ENCODE measurements at regions not wholly inside any gene's neighbourhood (a gene's known extent, or its start where the extent isn't known, plus 50 kb on each side); places are given as distances from the start of the nearest gene placed in this dataset.

DNA sequence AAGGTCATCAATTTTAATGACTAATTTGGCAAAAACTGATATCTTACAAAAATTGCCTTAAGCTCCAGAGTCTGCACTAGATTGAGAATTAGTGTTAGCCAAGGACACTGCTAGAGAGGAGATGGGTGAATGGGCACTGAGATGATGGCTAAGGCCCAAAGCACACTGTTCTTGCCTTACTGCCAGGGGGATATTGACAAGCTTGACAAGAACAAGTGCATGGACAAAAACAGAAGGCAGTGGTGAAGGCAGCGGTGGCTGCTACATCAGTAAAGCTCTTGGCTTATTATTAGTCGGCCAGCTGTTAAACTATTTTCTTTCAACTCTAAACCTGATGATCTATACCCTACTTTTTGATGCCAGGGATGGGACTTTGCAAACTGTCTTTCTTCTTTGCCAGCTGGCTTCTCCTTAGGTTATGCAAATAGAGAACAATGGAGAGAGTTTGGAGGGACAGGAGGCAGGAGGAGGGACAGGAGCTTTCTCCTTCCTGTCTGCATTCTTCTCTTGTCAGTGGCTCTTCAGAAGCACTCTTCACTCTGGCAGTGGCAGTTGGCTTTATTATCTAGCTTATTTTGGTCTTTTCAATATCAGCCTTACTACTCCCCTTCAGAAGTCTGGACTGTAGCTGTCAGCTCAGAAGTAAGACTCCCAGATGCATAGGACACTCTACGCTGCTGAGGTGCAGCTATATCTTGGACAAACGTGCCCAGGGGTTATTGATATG, 853.5 kb upstream of the TMPRSS15 start:
- Histone ChIP-seq H3K4me2 (ENCODE audit: insufficient read depth, low read length) (no peak overlapping the region), H3K9ac (ENCODE audit: insufficient read depth in 1 of 2, low read depth in 2 of 2, low read length in 2 of 2) (no peak overlapping the region), H3K36me3 (ENCODE audit: control insufficient read depth, insufficient read depth, low read length) (no peaks in the 10 kb centered on the region), H3K79me2 (ENCODE audit: control insufficient read depth, insufficient read depth, low read length) (no peaks in the 10 kb centered on the region), H4K20me1 (replicated peaks; ENCODE audit: control insufficient read depth, insufficient read depth, low read length) (no peaks in the 10 kb centered on the region), H3K4me3 (no peak overlapping the region), H3K9me3 (replicated peaks; ENCODE audit: control insufficient read depth, insufficient read depth, low read depth, low read length) (no peaks in the 10 kb centered on the region; the same call in 1 of the 2 replicates), H3K27ac (ENCODE audit: extremely low read depth, low read depth, low read length) (no peak overlapping the region), H2AFZ (ENCODE audit: low read depth, low read length) (no peak overlapping the region), H3K9me1 (ENCODE audit: control insufficient read depth, insufficient read depth, low read length) (no peaks in the 10 kb centered on the region), H3K27me3 (ENCODE audit: control insufficient read depth in 2 of 2, insufficient read depth in 2 of 2, low read length in 2 of 2) (no peaks in the 10 kb centered on the region), H3K4me1 (replicated peaks in 1 of 2; ENCODE audit: control insufficient read depth in 2 of 2, insufficient read depth in 2 of 2, low read length in 2 of 2) (no peaks in the 10 kb centered on the region)
- ATAC-seq (no peak), FAIRE-seq (no peak), DNase-seq (ENCODE audit: extremely low read depth in 1 of 4, low spot score in 3 of 4) (no peak)
- TF ChIP-seq RHOXF2B (CRISPR knock-in tag; conservative IDR thresholded peaks at IDR 0.05) (no peak), TOE1 (IDR thresholded peaks at IDR 0.05; ENCODE audit: borderline replicate concordance) (no peak), TOE1 (CRISPR knock-in tag; IDR thresholded peaks at IDR 0.05; ENCODE audit: borderline replicate concordance, low read depth) (no peak), HDAC6 (IDR thresholded peaks at IDR 0.05; ENCODE audit: low read depth, low read length) (no peak), FOXM1 (IDR thresholded peaks at IDR 0.05; ENCODE audit: low read depth) (no peak), FOXM1 (CRISPR knock-in tag; IDR thresholded peaks at IDR 0.05; ENCODE audit: low read depth) (no peak), SIN3A (IDR thresholded peaks at IDR 0.05; ENCODE audit: borderline replicate concordance in 2 of 2, control insufficient read depth in 1 of 2, low read depth in 2 of 2, low read length in 2 of 2) (no peak)
- TF ChIP-seq, protein P1, sequence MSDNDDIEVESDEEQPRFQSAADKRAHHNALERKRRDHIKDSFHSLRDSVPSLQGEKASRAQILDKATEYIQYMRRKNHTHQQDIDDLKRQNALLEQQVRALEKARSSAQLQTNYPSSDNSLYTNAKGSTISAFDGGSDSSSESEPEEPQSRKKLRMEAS (CRISPR knock-in tag; IDR thresholded peaks at IDR 0.05) = no peak
- WGBS (ENCODE audit: insufficient coverage, low coverage, missing lambda C conversion rate) = 2% methylated on average over 4 of the region's 4 CpGs
- POLR2A ChIA-PET = interaction anchor here (0.6 kb wide), 1 partner anchor 13 kb away, joined by 4 read pairs; no protein-coding TSS in a partner anchor
- no TSS peak for BruUV-seq (replicated peaks)
- in situ Hi-C loops (cut with MboI) (no loop called here), intact Hi-C loops (cut with micrococcal nuclease) (no loop called here)
- CTCF ChIA-PET (ENCODE audit: low intra/inter-chr PET ratio) = no interaction called here

Data from K562 (cell line).